ENCODE measurements at regions not wholly inside any gene's neighbourhood (a gene's known extent, or its start where the extent isn't known, plus 50 kb on each side); places are given as distances from the start of the nearest gene placed in this dataset.

GRCh38 chr14:82879949-82880535 is 1346.4 kb upstream of the SEL1L start:
- no peak overlapping the region for H3K4me3 ChIP-seq (ENCODE audit: low read depth, low read length)
- DNase-seq (ENCODE audit: low read depth) = no peak
- TF ChIP-seq CTCF (IDR thresholded peaks at IDR 0.05; ENCODE audit: control insufficient read depth, extremely low read depth, insufficient read depth) = no peak

GRCh38 chr14:82886670-82887069 is 1353.0 kb upstream of the SEL1L start:
- no peak overlapping the region for H3K4me3 ChIP-seq (ENCODE audit: low read depth, low read length)
- DNase-seq (ENCODE audit: low read depth) = no peak
- TF ChIP-seq CTCF (IDR thresholded peaks at IDR 0.05; ENCODE audit: control insufficient read depth, extremely low read depth, insufficient read depth) = no peak

GRCh38 chr14:82889701-82890100 is 1356.0 kb upstream of the SEL1L start:
- H3K4me3 ChIP-seq (ENCODE audit: low read depth, low read length) = no peak overlapping the region
- DNase-seq (ENCODE audit: low read depth) = no peak
- no peak for TF ChIP-seq CTCF (IDR thresholded peaks at IDR 0.05; ENCODE audit: control insufficient read depth, extremely low read depth, insufficient read depth)

- DNase-seq (ENCODE audit: low read depth) = no peak
- no peak for TF ChIP-seq CTCF (IDR thresholded peaks at IDR 0.05; ENCODE audit: control insufficient read depth, extremely low read depth, insufficient read depth)
- H3K4me3 ChIP-seq (ENCODE audit: low read depth, low read length) = no peak overlapping the region
Observed at GRCh38 chr14:82896476-82896875, 1362.8 kb upstream of the SEL1L start.

GRCh38 chr14:82897469-82898308 is 1364.0 kb upstream of the SEL1L start:
- TF ChIP-seq CTCF (IDR thresholded peaks at IDR 0.05; ENCODE audit: control insufficient read depth, extremely low read depth, insufficient read depth) = no peak
- H3K4me3 ChIP-seq (ENCODE audit: low read depth, low read length) = no peak overlapping the region
- no peak for DNase-seq (ENCODE audit: low read depth)

- TF ChIP-seq CTCF (IDR thresholded peaks at IDR 0.05; ENCODE audit: control insufficient read depth, extremely low read depth, insufficient read depth) = no peak
- no peak overlapping the region for H3K4me3 ChIP-seq (ENCODE audit: low read depth, low read length)
- no peak for DNase-seq (ENCODE audit: low read depth)
Observed at GRCh38 chr14:82905762-82906161, 1372.1 kb upstream of the SEL1L start.

All from LNCaP clone FGC (cell line).